CD4-positive, alpha-beta memory T cell (primary cell): ENCODE measurements at regions not wholly inside any gene's neighbourhood (a gene's known extent, or its start where the extent isn't known, plus 50 kb on each side); places are given as distances from the start of the nearest gene placed in this dataset.

Source experiments
- CTCF ChIA-PET: fragments of 350-600 bp; sonication (Branson Sonifier 250); formaldehyde crosslinking; loops from one replicate; lab custom pipeline; 2021; ENCODE audit warnings: inconsistent platforms; ENCODE audit not compliant: partially characterized antibody; lab: Charles Lee
- POLR2A ChIA-PET: fragments of 350-600 bp; sonication (Branson Sonifier 250); formaldehyde crosslinking; loops from one replicate; lab custom pipeline; 2021; ENCODE audit not compliant: partially characterized antibody; lab: Charles Lee
- DNase-seq, 5 donors: peaks; one replicate each; pipeline versions ENCODE4 v3.0.0 to v3.0.0-alpha.2; 2020 to 2022; ENCODE audit warnings: mixed read lengths in 1 of 5
- H3K27ac ChIP-seq: one replicate; pipeline ENCODE4 v1.7.0; 2013; ENCODE audit warnings: low read depth, low read length
- H3K27me3 ChIP-seq: 2 replicates; pipeline ENCODE4 v1.7.0; 2013; ENCODE audit warnings: mild to moderate bottlenecking, low read length, moderate library complexity; ENCODE audit not compliant: insufficient read depth
- H3K36me3 ChIP-seq: 2 replicates; pipeline ENCODE4 v1.7.0; 2013; ENCODE audit warnings: mild to moderate bottlenecking, low read length, moderate library complexity; ENCODE audit not compliant: insufficient read depth
- H3K4me1 ChIP-seq: 2 replicates; pipeline ENCODE4 v1.7.0; 2013; ENCODE audit warnings: mild to moderate bottlenecking, low read length, moderate library complexity; ENCODE audit not compliant: insufficient read depth
- H3K4me3 ChIP-seq, 2 donors: one replicate each; pipeline ENCODE4 v1.7.0; 2013; ENCODE audit warnings: low read length in 2 of 2, mild to moderate bottlenecking in 1 of 2
- H3K9me3 ChIP-seq, 2 donors: one replicate each; pipeline ENCODE4 v1.7.0; 2013; ENCODE audit warnings: low read length in 2 of 2, control low read depth in 1 of 2; ENCODE audit not compliant: control insufficient read depth in 1 of 2
- H3K27ac Mint-ChIP-seq, 7 donors: one replicate each; pipeline ENCODE4 v1.8.0; 2020 to 2021; ENCODE audit warnings: mixed read lengths in 7 of 7, mild to moderate bottlenecking in 6 of 7, inconsistent platforms in 3 of 7, moderate library complexity in 3 of 7
- H3K27me3 Mint-ChIP-seq, 2 donors: one replicate each; pipeline ENCODE4 v1.8.0; 2020 to 2021; ENCODE audit warnings: mixed read lengths in 2 of 2
- H3K36me3 Mint-ChIP-seq, 2 donors: one replicate each; pipeline ENCODE4 v1.8.0; 2020 to 2021; ENCODE audit warnings: mixed read lengths in 2 of 2, inconsistent platforms in 1 of 2, mild to moderate bottlenecking in 1 of 2
- H3K4me1 Mint-ChIP-seq, 4 donors: one replicate each; pipeline ENCODE4 v1.8.0; 2020 to 2021; ENCODE audit warnings: mixed read lengths in 4 of 4, mild to moderate bottlenecking in 1 of 4
- H3K4me3 Mint-ChIP-seq, 8 donors: one replicate each; pipeline ENCODE4 v1.8.0; 2020 to 2021; ENCODE audit warnings: mixed read lengths in 8 of 8, mild to moderate bottlenecking in 7 of 8, moderate library complexity in 6 of 8, inconsistent platforms in 3 of 8
- H3K9me3 Mint-ChIP-seq, 8 donors: one replicate each; pipeline ENCODE4 v1.8.0; 2020 to 2021; ENCODE audit warnings: mixed read lengths in 8 of 8, mild to moderate bottlenecking in 5 of 8, inconsistent platforms in 3 of 8, moderate library complexity in 1 of 8
- intact Hi-C: fragments of 100-400 bp; cut with micrococcal nuclease; formaldehyde crosslinking; loops from one replicate; pipeline ENCODE4 v1.15.1; 2023

- Histone ChIP-seq H3K4me3 (no peak overlapping the region), H3K27me3 (no peaks in the 10 kb centered on the region), H3K27ac (no peak overlapping the region), H3K4me1 (no peaks in the 10 kb centered on the region), H3K36me3 (no peaks in the 10 kb centered on the region), H3K9me3 (no peaks in the 10 kb centered on the region)
- Mint-ChIP-seq H3K9me3 (peaks cover 0 to 22% (median 7%) of the 10 kb centered on the region in 8 donors), H3K4me1 (no peaks in the 10 kb centered on the region), H3K36me3 (no peaks in the 10 kb centered on the region), H3K27me3 (no peaks in the 10 kb centered on the region), H3K4me3 (no peak overlapping the region), H3K27ac (no peak overlapping the region)
- intact Hi-C loops, result no loop called here
- ChIA-PET CTCF (no interaction called here), POLR2A (no interaction called here)
- no peak for DNase-seq
These were observed 179.0 kb downstream of the BARD1 start for GRCh38 chr2:214630402-214631045.

- Mint-ChIP-seq H3K4me3 (no peak overlapping the region), H3K27ac (no peak overlapping the region), H3K27me3 (no peaks in the 10 kb centered on the region), H3K4me1 (no peaks in the 10 kb centered on the region), H3K9me3 (peaks cover 0 to 19% (median 6%) of the 10 kb centered on the region in 8 donors), H3K36me3 (no peaks in the 10 kb centered on the region)
- ChIA-PET CTCF (no interaction called here), POLR2A (no interaction called here)
- Histone ChIP-seq H3K27ac (no peak overlapping the region), H3K27me3 (no peaks in the 10 kb centered on the region), H3K4me3 (no peak overlapping the region), H3K9me3 (no peaks in the 10 kb centered on the region), H3K36me3 (no peaks in the 10 kb centered on the region), H3K4me1 (no peaks in the 10 kb centered on the region)
- intact Hi-C loops, result no loop called here
- no peak for DNase-seq
These were observed 179.6 kb downstream of the BARD1 start for GRCh38 chr2:214629875-214630274.
